GM12872 (cell line): ENCODE measurements at regions not wholly inside any gene's neighbourhood (a gene's known extent, or its start where the extent isn't known, plus 50 kb on each side); places are given as distances from the start of the nearest gene placed in this dataset.

Source experiments
- CTCF ChIP-seq: IDR thresholded peaks from 3 replicates; pipeline ENCODE4 v1.5.1; 2011; ENCODE audit warnings: low read depth, mild to moderate bottlenecking, low read length, moderate library complexity; ENCODE audit not compliant: insufficient read depth

GRCh38 chr5:68418680-68419079 is 203.1 kb downstream of the PIK3R1 start:
- TF ChIP-seq CTCF = no peak

DNA sequence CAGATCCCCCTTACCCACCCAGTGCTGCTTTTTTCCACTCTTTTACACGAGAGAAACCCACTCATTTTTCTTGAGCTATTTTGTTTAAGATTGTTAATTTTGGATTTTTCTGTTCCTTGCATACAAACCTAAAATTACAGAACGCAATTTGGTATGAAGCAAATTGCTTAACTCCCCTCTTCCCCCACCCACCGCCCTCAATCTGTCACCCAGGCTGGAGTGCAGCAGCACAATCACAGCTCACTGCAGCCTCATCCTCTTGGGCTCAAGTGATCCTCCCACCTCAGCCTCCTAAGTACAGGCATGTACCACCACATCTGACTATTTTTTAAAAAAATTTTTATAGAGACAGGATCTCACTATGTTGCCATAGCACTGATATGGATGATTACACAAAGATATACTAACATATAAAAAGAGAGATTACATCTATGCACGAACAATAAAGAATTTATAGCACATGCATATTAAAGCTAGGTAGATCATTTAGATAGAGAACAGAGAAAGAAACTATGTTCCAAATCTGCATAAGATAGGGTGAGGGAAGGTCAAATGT is 203.6 kb downstream of the PIK3R1 start:
- no peak for TF ChIP-seq CTCF

DNA sequence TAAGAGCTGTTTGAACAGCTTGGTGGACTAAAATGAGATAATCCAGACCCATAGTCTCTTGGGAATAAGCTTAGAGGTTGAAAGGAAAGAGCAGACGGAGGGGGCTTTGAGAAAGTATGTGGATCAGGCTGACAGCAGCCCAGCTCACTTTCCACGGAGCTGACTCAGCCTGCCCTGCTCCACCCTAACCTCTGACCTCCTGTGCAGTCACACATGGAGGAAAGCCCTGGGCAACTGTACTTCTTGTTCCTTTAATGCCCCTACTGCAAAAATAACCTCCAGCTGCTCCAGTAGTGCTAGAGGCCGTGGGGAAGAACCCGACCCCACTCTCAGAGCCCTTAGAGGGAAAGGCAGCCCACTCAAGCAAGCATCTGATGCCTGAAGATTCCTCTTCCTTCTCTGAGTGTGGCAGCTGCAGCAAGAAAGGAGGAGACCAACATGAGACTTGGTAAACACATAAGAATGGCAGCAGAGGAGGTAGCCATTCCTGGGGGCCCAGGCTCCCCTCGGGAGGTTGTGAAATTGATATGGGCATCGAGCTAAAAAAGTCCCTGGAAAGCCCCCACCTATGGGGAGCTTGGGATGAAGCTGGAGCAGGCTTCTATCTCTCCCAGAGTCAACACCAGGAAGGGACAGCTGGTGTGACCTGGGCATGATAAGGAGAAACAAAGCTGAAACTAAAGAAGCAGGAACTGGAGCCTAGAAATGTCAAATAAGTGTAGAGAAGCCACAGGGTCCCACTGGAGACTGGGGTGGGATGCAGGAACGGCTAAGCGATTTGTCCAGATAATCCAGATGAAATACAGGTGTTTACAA is 204.3 kb downstream of the PIK3R1 start:
- TF ChIP-seq CTCF = no peak

DNA sequence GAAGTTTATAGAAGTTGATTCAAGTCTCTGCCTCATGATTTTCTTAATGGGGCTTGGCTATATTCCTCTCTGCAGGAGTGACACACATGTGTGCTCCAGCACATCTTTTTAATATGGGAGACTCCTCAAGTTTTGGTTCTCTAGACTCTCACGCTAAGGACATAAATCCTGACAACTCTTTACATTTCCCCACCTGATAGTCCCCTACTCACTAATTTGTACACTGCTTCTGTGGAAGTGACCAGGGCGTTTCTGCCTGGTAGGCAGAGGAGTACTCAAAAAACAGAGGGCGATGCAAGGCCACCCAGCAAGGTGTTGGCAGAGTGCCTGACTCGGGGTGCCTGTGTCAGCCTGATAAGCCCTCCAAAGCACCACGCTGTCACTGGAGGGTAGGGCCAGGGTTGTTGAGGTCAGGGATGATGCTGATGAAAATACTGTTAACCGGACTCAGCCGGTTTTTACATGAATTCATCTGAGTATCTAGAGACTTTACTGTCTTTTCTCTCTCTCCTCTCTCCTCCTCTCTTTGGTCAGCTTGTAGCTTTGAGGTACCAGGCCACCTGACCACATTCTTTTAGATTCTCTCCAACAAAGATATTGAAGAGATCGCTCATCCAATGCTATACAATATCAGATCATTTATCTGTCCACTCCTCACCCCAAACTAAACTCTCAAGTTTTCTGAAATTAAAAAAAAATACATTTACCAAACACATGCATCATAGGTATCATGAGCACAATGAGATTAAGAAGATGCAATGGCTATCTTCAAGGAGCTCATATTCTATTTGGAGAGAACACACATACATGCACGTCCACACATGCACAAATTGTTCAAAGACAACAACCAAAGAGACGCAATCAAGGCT is 205.2 kb downstream of the PIK3R1 start:
- no peak for TF ChIP-seq CTCF

DNA sequence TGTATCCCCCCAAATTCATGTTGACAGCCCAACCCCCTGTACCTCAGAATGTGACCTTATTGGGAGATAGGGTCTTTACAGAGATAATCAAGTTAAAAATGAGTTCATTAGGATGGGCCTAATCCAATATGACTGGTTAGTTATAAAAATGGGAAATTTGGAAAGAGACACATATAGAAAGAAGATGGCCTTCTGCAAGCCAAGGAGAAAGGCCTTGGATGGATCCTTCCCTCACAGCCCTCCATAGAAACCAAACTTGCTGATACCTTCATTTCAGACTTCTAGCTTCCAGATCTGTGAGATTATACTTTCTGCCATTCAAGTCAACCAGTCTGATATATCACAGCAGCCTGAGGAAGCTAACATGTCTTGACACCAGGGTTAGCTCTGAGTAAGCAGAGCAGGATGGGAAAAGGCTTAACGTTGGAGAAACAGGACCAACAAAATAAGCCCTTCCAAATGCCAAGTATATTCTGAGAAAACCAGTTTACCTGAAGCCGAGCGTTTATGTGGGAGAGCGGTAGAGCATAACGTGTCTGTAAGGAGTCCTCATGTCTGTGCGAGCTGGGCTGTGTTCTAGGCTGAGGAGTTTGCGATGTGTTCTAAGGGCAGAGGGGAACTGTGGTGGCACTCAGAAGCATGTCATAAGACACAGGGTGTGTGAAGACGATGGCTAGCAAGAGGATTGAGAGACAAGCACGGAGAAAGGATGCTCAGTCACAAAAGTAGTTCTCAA is 206.1 kb downstream of the PIK3R1 start:
- no peak for TF ChIP-seq CTCF

GRCh38 chr5:68423154-68423811 is 207.7 kb downstream of the PIK3R1 start:
- no peak for TF ChIP-seq CTCF
